Parathyroid adenoma (tissue), 2 donors: ENCODE measurements at regions not wholly inside any gene's neighbourhood (a gene's known extent, or its start where the extent isn't known, plus 50 kb on each side); places are given as distances from the start of the nearest gene placed in this dataset.
A peak's percentile ranks its signal among the peaks of the same experiment; 100 is the strongest.

Source experiments
- H2AFZ ChIP-seq: fragments of 300-600 bp; sonication (generic); one replicate; pipeline ENCODE4 v1.7.0; 2017; ENCODE audit warnings: antibody characterized with exemption, mild to moderate bottlenecking
- H3K27ac ChIP-seq: fragments of 300-600 bp; sonication (generic); one replicate; pipeline ENCODE4 v1.7.0; 2017
- H3K27me3 ChIP-seq: fragments of 300-600 bp; sonication (generic); one replicate; pipeline ENCODE4 v1.7.0; 2017; ENCODE audit warnings: low read length; ENCODE audit not compliant: control insufficient read depth, insufficient read depth
- H3K36me3 ChIP-seq: fragments of 300-600 bp; sonication (generic); one replicate; pipeline ENCODE4 v1.7.0; 2017; ENCODE audit warnings: low read length; ENCODE audit not compliant: control insufficient read depth, insufficient read depth
- H3K4me1 ChIP-seq: fragments of 300-600 bp; sonication (generic); one replicate; pipeline ENCODE4 v1.7.0; 2017; ENCODE audit warnings: control low read depth
- H3K4me2 ChIP-seq: fragments of 300-600 bp; sonication (generic); one replicate; pipeline ENCODE4 v1.7.0; 2017; ENCODE audit warnings: low read length
- H3K4me3 ChIP-seq: fragments of 300-600 bp; sonication (generic); one replicate; pipeline ENCODE4 v1.7.0; 2017; ENCODE audit warnings: low read depth, low read length
- H3K79me2 ChIP-seq: fragments of 300-600 bp; sonication (generic); one replicate; pipeline ENCODE4 v1.7.0; 2017; ENCODE audit warnings: control low read depth
- H3K9ac ChIP-seq: fragments of 300-600 bp; sonication (generic); one replicate; pipeline ENCODE4 v1.7.0; 2017; ENCODE audit warnings: mild to moderate bottlenecking
- H3K9me3 ChIP-seq: fragments of 300-600 bp; sonication (generic); one replicate; pipeline ENCODE4 v1.7.0; 2017; ENCODE audit warnings: low read length; ENCODE audit not compliant: control insufficient read depth
- TF ChIP-seq, protein P1 (sequence below): fragments of 300-600 bp; sonication (generic); IDR thresholded peaks from one replicate; pipeline ENCODE4 v1.7.0; 2017; ENCODE audit warnings: antibody characterized with exemption, mild to moderate bottlenecking
- donor health status: primary hyperparathyroidism.

DNA sequence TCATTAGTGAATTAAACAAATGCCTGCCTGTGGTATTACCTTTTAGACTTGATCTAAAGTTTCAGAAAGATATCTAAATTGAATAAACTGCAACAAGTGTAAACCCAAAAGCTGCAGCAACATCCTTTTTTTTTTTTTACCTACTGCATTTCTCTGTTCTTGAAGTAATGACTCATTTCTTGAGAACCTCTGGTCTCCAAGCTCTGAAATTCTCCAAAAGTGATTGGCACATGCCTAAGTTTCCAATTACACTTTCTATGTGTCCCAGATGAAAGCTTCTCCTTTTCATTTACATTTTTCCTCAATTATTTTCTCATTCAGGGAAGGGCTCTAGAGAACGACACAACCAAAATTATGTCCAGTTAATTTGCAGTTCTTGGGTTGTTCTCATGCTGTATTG lies 435.2 kb upstream of the DCN start:
- Histone ChIP-seq H3K9ac (no peak overlapping the region), H3K36me3 (no peaks in the 10 kb centered on the region), H3K4me3 (no peak overlapping the region), H3K79me2 (no peaks in the 10 kb centered on the region), H2AFZ (no peak overlapping the region), H3K27me3 (no peaks in the 10 kb centered on the region), H3K9me3 (no peaks in the 10 kb centered on the region), H3K4me1 (no peaks in the 10 kb centered on the region), H3K27ac (no peak overlapping the region), H3K4me2 (no peak overlapping the region)
- TF ChIP-seq, protein P1, sequence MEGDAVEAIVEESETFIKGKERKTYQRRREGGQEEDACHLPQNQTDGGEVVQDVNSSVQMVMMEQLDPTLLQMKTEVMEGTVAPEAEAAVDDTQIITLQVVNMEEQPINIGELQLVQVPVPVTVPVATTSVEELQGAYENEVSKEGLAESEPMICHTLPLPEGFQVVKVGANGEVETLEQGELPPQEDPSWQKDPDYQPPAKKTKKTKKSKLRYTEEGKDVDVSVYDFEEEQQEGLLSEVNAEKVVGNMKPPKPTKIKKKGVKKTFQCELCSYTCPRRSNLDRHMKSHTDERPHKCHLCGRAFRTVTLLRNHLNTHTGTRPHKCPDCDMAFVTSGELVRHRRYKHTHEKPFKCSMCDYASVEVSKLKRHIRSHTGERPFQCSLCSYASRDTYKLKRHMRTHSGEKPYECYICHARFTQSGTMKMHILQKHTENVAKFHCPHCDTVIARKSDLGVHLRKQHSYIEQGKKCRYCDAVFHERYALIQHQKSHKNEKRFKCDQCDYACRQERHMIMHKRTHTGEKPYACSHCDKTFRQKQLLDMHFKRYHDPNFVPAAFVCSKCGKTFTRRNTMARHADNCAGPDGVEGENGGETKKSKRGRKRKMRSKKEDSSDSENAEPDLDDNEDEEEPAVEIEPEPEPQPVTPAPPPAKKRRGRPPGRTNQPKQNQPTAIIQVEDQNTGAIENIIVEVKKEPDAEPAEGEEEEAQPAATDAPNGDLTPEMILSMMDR, result no peak

DNA sequence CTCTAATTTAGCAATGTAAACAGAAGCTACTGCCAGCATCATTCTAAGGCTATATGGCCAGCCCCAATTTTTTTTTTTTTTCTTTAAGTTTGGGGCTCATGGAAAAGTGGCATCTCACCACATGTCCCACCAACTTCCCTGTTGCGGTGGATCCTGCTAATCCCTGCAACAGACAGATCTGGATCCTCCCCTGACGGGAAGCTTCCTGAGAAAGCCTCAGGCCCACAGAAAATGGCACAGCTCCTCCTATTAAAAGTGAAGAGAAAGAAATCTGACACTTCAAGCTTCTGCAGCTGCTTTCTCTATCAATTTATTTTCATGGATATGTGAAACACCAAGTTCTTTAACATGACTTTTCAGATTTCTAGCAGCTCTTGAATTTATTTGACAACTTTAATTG lies 433.8 kb upstream of the DCN start:
- Histone ChIP-seq H3K4me3 (no peak overlapping the region), H3K4me2 (no peak overlapping the region), H3K36me3 (no peaks in the 10 kb centered on the region), H3K9me3 (no peaks in the 10 kb centered on the region), H3K27me3 (no peaks in the 10 kb centered on the region), H3K9ac (no peak overlapping the region), H3K79me2 (no peaks in the 10 kb centered on the region), H3K4me1 (no peaks in the 10 kb centered on the region), H3K27ac (no peak overlapping the region), H2AFZ (peak overlapping the region; percentile 12)
- TF ChIP-seq, protein P1, result no peak

DNA sequence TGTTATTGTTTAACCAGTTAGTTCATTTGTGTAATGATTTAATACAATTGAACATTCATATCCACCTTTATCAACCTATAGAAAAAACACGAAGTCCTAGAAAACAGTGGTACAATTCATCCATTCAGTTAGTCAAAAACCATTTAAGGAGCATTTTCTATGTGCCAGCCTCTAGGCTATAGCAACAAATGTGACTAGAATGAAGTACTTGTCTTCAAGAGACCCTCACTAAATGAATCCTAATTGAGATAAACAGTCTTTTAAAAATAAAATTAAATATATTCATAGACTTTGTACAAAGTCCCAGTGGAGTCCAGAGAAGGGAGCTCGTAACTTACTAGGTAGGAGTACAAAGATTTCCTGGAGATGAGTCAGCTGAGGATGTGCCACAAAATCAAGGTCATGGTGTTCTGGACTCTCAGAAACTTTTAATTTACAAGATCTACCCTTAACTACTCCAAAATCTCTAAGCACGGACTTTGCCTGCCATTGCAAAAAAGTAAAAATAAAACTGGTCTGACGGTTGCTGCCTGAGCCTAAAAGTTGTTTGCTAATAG lies 430.7 kb upstream of the DCN start:
- H3K79me2 ChIP-seq, result no peaks in the 10 kb centered on the region
- H3K36me3 ChIP-seq, result no peaks in the 10 kb centered on the region
- H3K27me3 ChIP-seq, result no peaks in the 10 kb centered on the region
- TF ChIP-seq, protein P1, result no peak
- H3K4me3 ChIP-seq, result no peak overlapping the region
- H3K27ac ChIP-seq, result no peak overlapping the region
- H3K9ac ChIP-seq, result no peak overlapping the region
- peaks cover 5% of the 10 kb centered on the region for H3K4me1 ChIP-seq
- H3K9me3 ChIP-seq, result no peaks in the 10 kb centered on the region
- no peak overlapping the region for H3K4me2 ChIP-seq
- H2AFZ ChIP-seq, result no peak overlapping the region

DNA sequence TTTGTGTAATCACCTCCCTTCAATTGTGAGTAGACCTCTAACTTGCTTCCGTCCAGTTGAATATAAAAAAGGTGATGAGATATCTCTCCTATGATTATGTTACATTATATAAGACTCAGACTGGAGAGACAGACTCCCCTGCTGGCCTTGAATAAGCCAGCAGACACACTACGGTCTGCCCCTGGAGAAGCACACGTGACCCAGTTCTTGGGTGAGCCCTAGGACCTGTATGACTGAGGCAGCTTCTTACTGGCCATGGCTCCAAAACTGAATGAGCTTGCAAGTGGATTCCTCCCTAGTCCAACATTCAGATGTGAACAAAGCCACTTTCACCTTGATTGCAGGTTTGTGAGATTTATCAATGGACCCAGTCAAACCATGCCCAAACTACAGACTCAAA lies 427.9 kb upstream of the DCN start:
- Histone ChIP-seq H3K4me3 (no peak overlapping the region), H3K9me3 (no peaks in the 10 kb centered on the region), H3K9ac (no peak overlapping the region), H2AFZ (no peak overlapping the region), H3K36me3 (no peaks in the 10 kb centered on the region), H3K4me1 (peaks cover 5% of the 10 kb centered on the region), H3K27ac (no peak overlapping the region), H3K4me2 (no peak overlapping the region), H3K27me3 (no peaks in the 10 kb centered on the region), H3K79me2 (no peaks in the 10 kb centered on the region)
- TF ChIP-seq, protein P1, result no peak

DNA sequence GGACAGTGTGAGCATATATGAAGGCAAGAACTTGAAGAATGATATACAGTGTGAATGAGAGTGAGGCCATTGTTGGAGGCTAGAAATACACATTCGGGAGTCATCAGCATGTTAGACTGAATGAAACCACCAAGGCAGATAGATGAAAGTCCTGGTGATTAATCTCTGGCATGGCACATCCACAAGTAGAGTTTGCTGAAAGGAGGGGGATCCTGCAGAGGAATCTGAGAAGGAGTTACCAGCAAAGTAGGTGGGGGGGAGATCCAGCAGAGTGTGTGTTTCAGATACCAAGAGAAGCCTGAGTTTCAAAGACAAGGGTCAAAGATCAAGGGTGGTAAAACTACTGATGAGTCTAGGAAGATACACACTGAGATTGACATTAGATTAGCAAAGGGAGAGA lies 426.7 kb upstream of the DCN start:
- Histone ChIP-seq H3K27me3 (no peaks in the 10 kb centered on the region), H2AFZ (peak overlapping the region; percentile 30), H3K9me3 (no peaks in the 10 kb centered on the region), H3K79me2 (no peaks in the 10 kb centered on the region), H3K36me3 (no peaks in the 10 kb centered on the region), H3K27ac (no peak overlapping the region), H3K9ac (no peak overlapping the region), H3K4me3 (no peak overlapping the region), H3K4me2 (no peak overlapping the region), H3K4me1 (peaks cover 5% of the 10 kb centered on the region)
- TF ChIP-seq, protein P1, result no peak
